Karpas-422 (cell line): ENCODE measurements at regions not wholly inside any gene's neighbourhood (a gene's known extent, or its start where the extent isn't known, plus 50 kb on each side); places are given as distances from the start of the nearest gene placed in this dataset.
A peak's percentile ranks its signal among the peaks of the same experiment; 100 is the strongest.

Experiments
- DNase-seq: peaks from one replicate; pipeline ENCODE4 v3.0.0-alpha.2; 2015
- H2AFZ ChIP-seq: fragments of 200-600 bp; sonication (generic); 2 replicates; pipeline ENCODE4 v1.6.1; 2014; ENCODE audit warnings: antibody characterized with exemption, low read length, mixed read lengths
- H3K27ac ChIP-seq: fragments of 200-600 bp; sonication (generic); 2 replicates; pipeline ENCODE4 v1.5.1; 2014; ENCODE audit warnings: mild to moderate bottlenecking, low read length, moderate library complexity
- H3K27me3 ChIP-seq: fragments of 200-600 bp; sonication (generic); 2 replicates; pipeline ENCODE4 v1.6.1; 2014; ENCODE audit warnings: low read length, mixed read lengths
- H3K36me3 ChIP-seq: fragments of 200-600 bp; sonication (generic); 2 replicates; pipeline ENCODE4 v1.6.1; 2014; ENCODE audit warnings: low read length, mixed read lengths; ENCODE audit not compliant: insufficient read depth
- H3K4me1 ChIP-seq: fragments of 200-600 bp; sonication (generic); 2 replicates; pipeline ENCODE4 v1.6.1; 2014; ENCODE audit warnings: mild to moderate bottlenecking, low read length, mixed read lengths
- H3K4me2 ChIP-seq: fragments of 200-600 bp; sonication (generic); 2 replicates; pipeline ENCODE4 v1.6.1; 2014; ENCODE audit warnings: low read length, low read depth, mild to moderate bottlenecking; ENCODE audit not compliant: poor library complexity, severe bottlenecking
- H3K4me3 ChIP-seq: fragments of 200-600 bp; sonication (generic); 2 replicates; pipeline ENCODE4 v1.5.1; 2014; ENCODE audit warnings: mild to moderate bottlenecking, antibody characterized with exemption, low read length, mixed read lengths
- H3K79me2 ChIP-seq: fragments of 200-600 bp; sonication (generic); 2 replicates; pipeline ENCODE4 v1.6.1; 2014; ENCODE audit warnings: mild to moderate bottlenecking, low read length, mixed read lengths
- H3K9ac ChIP-seq: fragments of 200-600 bp; sonication (generic); 2 replicates; pipeline ENCODE4 v1.6.0; 2014; ENCODE audit warnings: low read length
- H3K9me2 ChIP-seq: fragments of 200-600 bp; sonication (generic), shearing (Covaris generic); replicated peaks from 2 replicates; pipeline ENCODE4 v1.6.0; 2014; ENCODE audit warnings: mild to moderate bottlenecking, low read length, moderate library complexity; ENCODE audit not compliant: insufficient read depth
- H3K9me3 ChIP-seq: fragments of 300-700, 200-600 bp; sonication (generic); 2 replicates; pipeline ENCODE4 v1.6.1; 2014; ENCODE audit warnings: low read length, mixed read lengths
- H4K20me1 ChIP-seq: fragments of 200-600 bp; sonication (generic); 2 replicates; pipeline ENCODE4 v1.6.1; 2014; ENCODE audit warnings: mild to moderate bottlenecking, antibody characterized with exemption, low read length, low read depth; ENCODE audit not compliant: insufficient read depth

- no peak overlapping the region for H3K27ac ChIP-seq
- no peak overlapping the region for H3K4me3 ChIP-seq
- no peak for DNase-seq
- H2AFZ ChIP-seq, result no peak overlapping the region
- no peaks in the 10 kb centered on the region for H3K9me3 ChIP-seq
- no peaks in the 10 kb centered on the region for H3K36me3 ChIP-seq
- H3K9me2 ChIP-seq, result no peaks in the 10 kb centered on the region
- no peaks in the 10 kb centered on the region for H3K79me2 ChIP-seq
- no peaks in the 10 kb centered on the region for H3K4me1 ChIP-seq
- no peaks in the 10 kb centered on the region for H4K20me1 ChIP-seq
- H3K27me3 ChIP-seq, result no peaks in the 10 kb centered on the region
- H3K4me2 ChIP-seq, result no peak overlapping the region
- H3K9ac ChIP-seq, result no peak overlapping the region
Observed at GRCh38 chr12:111283966-111284365, 84.9 kb downstream of the PHETA1 start.

GRCh38 chr12:111283521-111283920 lies 85.4 kb downstream of the PHETA1 start:
- no peaks in the 10 kb centered on the region for H3K9me2 ChIP-seq
- no peaks in the 10 kb centered on the region for H3K4me1 ChIP-seq

GRCh38 chr12:111277570-111277969 lies 91.3 kb downstream of the PHETA1 start:
- Histone ChIP-seq H3K9me2 (no peaks in the 10 kb centered on the region), H3K27ac (no peak overlapping the region), H3K9ac (no peak overlapping the region), H2AFZ (no peak overlapping the region), H3K4me3 (no peak overlapping the region), H3K36me3 (no peaks in the 10 kb centered on the region), H3K79me2 (no peaks in the 10 kb centered on the region), H3K4me1 (no peaks in the 10 kb centered on the region), H3K27me3 (no peaks in the 10 kb centered on the region), H3K4me2 (no peak overlapping the region), H3K9me3 (no peaks in the 10 kb centered on the region), H4K20me1 (no peaks in the 10 kb centered on the region)
- no peak for DNase-seq

More at GRCh38 chr12:111283521-111283920, 85.4 kb downstream of the PHETA1 start:
- no peak overlapping the region for H2AFZ ChIP-seq
- no peaks in the 10 kb centered on the region for H3K36me3 ChIP-seq
- DNase-seq, result no peak
- H3K4me2 ChIP-seq, result no peak overlapping the region
- no peaks in the 10 kb centered on the region for H3K79me2 ChIP-seq
- no peaks in the 10 kb centered on the region for H3K27me3 ChIP-seq
- H3K9ac ChIP-seq, result no peak overlapping the region
- no peaks in the 10 kb centered on the region for H4K20me1 ChIP-seq
- H3K4me3 ChIP-seq, result no peak overlapping the region
- no peak overlapping the region for H3K27ac ChIP-seq
- no peaks in the 10 kb centered on the region for H3K9me3 ChIP-seq

- no peaks in the 10 kb centered on the region for H3K4me1 ChIP-seq
- no peaks in the 10 kb centered on the region for H3K79me2 ChIP-seq
- H3K9me2 ChIP-seq, result no peaks in the 10 kb centered on the region
- H3K27ac ChIP-seq, result no peak overlapping the region
- H2AFZ ChIP-seq, result no peak overlapping the region
- no peaks in the 10 kb centered on the region for H3K27me3 ChIP-seq
- DNase-seq, result no peak
- no peak overlapping the region for H3K4me2 ChIP-seq
- no peaks in the 10 kb centered on the region for H4K20me1 ChIP-seq
- H3K9ac ChIP-seq, result no peak overlapping the region
- no peaks in the 10 kb centered on the region for H3K9me3 ChIP-seq
- H3K36me3 ChIP-seq, result no peaks in the 10 kb centered on the region
- H3K4me3 ChIP-seq, result no peak overlapping the region
Observed at GRCh38 chr12:111276146-111276545, 92.7 kb downstream of the PHETA1 start.

GRCh38 chr12:111275308-111275707 lies 93.6 kb downstream of the PHETA1 start:
- Histone ChIP-seq H3K36me3 (no peaks in the 10 kb centered on the region), H3K4me1 (no peaks in the 10 kb centered on the region), H3K4me3 (no peak overlapping the region), H3K4me2 (no peak overlapping the region), H3K9me2 (no peaks in the 10 kb centered on the region), H2AFZ (no peak overlapping the region), H3K79me2 (no peaks in the 10 kb centered on the region), H3K9me3 (no peaks in the 10 kb centered on the region), H3K27me3 (no peaks in the 10 kb centered on the region), H4K20me1 (no peaks in the 10 kb centered on the region), H3K27ac (no peak overlapping the region), H3K9ac (no peak overlapping the region)
- DNase-seq, result no peak

- Histone ChIP-seq H3K4me1 (no peaks in the 10 kb centered on the region), H3K9ac (no peak overlapping the region), H3K9me3 (no peaks in the 10 kb centered on the region), H3K36me3 (no peaks in the 10 kb centered on the region), H2AFZ (no peak overlapping the region), H3K4me3 (no peak overlapping the region), H3K4me2 (no peak overlapping the region), H3K9me2 (no peaks in the 10 kb centered on the region), H3K27me3 (no peaks in the 10 kb centered on the region), H3K79me2 (no peaks in the 10 kb centered on the region), H4K20me1 (no peaks in the 10 kb centered on the region), H3K27ac (no peak overlapping the region)
- DNase-seq, result peak; percentile 68
Observed at GRCh38 chr12:111274777-111275176, 94.1 kb downstream of the PHETA1 start.

GRCh38 chr12:111271674-111272418 lies 97.0 kb downstream of the PHETA1 start:
- Histone ChIP-seq H3K9me2 (no peaks in the 10 kb centered on the region), H3K27ac (no peak overlapping the region), H3K9me3 (no peaks in the 10 kb centered on the region), H3K9ac (no peak overlapping the region), H3K27me3 (no peaks in the 10 kb centered on the region), H3K4me2 (no peak overlapping the region), H2AFZ (no peak overlapping the region), H3K36me3 (no peaks in the 10 kb centered on the region), H3K79me2 (no peaks in the 10 kb centered on the region), H3K4me1 (no peaks in the 10 kb centered on the region), H4K20me1 (no peaks in the 10 kb centered on the region), H3K4me3 (no peak overlapping the region)
- peak; percentile 56 for DNase-seq

- H3K4me1 ChIP-seq, result no peaks in the 10 kb centered on the region
- no peak overlapping the region for H3K4me2 ChIP-seq
- H2AFZ ChIP-seq, result no peak overlapping the region
- no peak for DNase-seq
- H3K9me2 ChIP-seq, result no peaks in the 10 kb centered on the region
- no peaks in the 10 kb centered on the region for H3K36me3 ChIP-seq
- H3K4me3 ChIP-seq, result no peak overlapping the region
- no peak overlapping the region for H3K27ac ChIP-seq
- no peaks in the 10 kb centered on the region for H3K79me2 ChIP-seq
- no peaks in the 10 kb centered on the region for H3K9me3 ChIP-seq
- no peak overlapping the region for H3K9ac ChIP-seq
- no peaks in the 10 kb centered on the region for H3K27me3 ChIP-seq
- H4K20me1 ChIP-seq, result no peaks in the 10 kb centered on the region
Observed at GRCh38 chr12:111270774-111271173, 98.1 kb downstream of the PHETA1 start.
